ENCODE measurements at regions not wholly inside any gene's neighbourhood (a gene's known extent, or its start where the extent isn't known, plus 50 kb on each side); places are given as distances from the start of the nearest gene placed in this dataset.
"Not testable (repeated sequence)": the region's sequence is repeated elsewhere in the genome, so short reads cannot be mapped to it uniquely, and the experiment has no call there.

GRCh38 chr1:244301595-244302130 is 150.0 kb downstream of the ADSS2 start:
- DNase-seq, result no peak

- DNase-seq, result peak; percentile 92
Measured at GRCh38 chr1:244302876-244303609, 148.7 kb downstream of the ADSS2 start.

GRCh38 chr1:244303610-244303969 is 148.1 kb downstream of the ADSS2 start:
- DNase-seq, result no peak

- DNase-seq, result peak; percentile 60
Measured at GRCh38 chr1:244304156-244304555, 147.6 kb downstream of the ADSS2 start.

- DNase-seq, result peak; percentile 3
Measured at GRCh38 chr1:244304656-244305055, 147.1 kb downstream of the ADSS2 start.

GRCh38 chr1:244305776-244306341 is 145.8 kb downstream of the ADSS2 start:
- peak; percentile 26 for DNase-seq

GRCh38 chr1:244306544-244306943 is 145.2 kb downstream of the ADSS2 start:
- DNase-seq, result no peak

GRCh38 chr1:244309191-244309590 is 142.5 kb downstream of the ADSS2 start:
- DNase-seq, result not testable (repeated sequence)

- no peak for DNase-seq
Measured at GRCh38 chr1:244311784-244312532, 139.8 kb downstream of the ADSS2 start.

GRCh38 chr1:244313346-244313745 is 138.4 kb downstream of the ADSS2 start:
- no peak for DNase-seq

- no peak for DNase-seq
Measured at GRCh38 chr1:244314921-244315559, 136.7 kb downstream of the ADSS2 start.

- peak; percentile 28 for DNase-seq
Measured at GRCh38 chr1:244315996-244316395, 135.7 kb downstream of the ADSS2 start.

GRCh38 chr1:244316407-244316806 is 135.3 kb downstream of the ADSS2 start:
- no peak for DNase-seq

- peak; percentile 27 for DNase-seq
Measured at GRCh38 chr1:244316986-244317655, 134.6 kb downstream of the ADSS2 start.

- peak; percentile 5 for DNase-seq
Measured at GRCh38 chr1:244318078-244318477, 133.6 kb downstream of the ADSS2 start.

GRCh38 chr1:244318512-244318911 is 133.2 kb downstream of the ADSS2 start:
- DNase-seq, result peak; percentile 27

GRCh38 chr1:244319283-244320132 is 132.2 kb downstream of the ADSS2 start:
- peak; percentile 23 for DNase-seq

- no peak for DNase-seq
Measured at GRCh38 chr1:244322181-244322580, 129.5 kb downstream of the ADSS2 start.

GRCh38 chr1:244322791-244323521 is 128.8 kb downstream of the ADSS2 start:
- DNase-seq, result peak; percentile 79

GRCh38 chr1:244324176-244324883 is 127.4 kb downstream of the ADSS2 start:
- no peak for DNase-seq
